A549 (cell line): ENCODE measurements at regions not wholly inside any gene's neighbourhood (a gene's known extent, or its start where the extent isn't known, plus 50 kb on each side); places are given as distances from the start of the nearest gene placed in this dataset.

Experiments used
- ATAC-seq, 2 experiments: fragments of 200-7000 bp in 1 of 2; fragments of >200 bp in 1 of 2; cut with Nextera tagmentation in 1 of 2; cut with Tn5 transposase in 1 of 2; 3 replicates each; pipeline versions ENCODE4 v1.8.0 to v1.9.1; 2018 to 2020; ENCODE audit warnings: mild to moderate bottlenecking in 1 of 2, moderate library complexity in 1 of 2
- CTCF ChIA-PET: fragments of 300-600 bp; sonication (Branson Sonifier 250); formaldehyde crosslinking; extraction: SDS; loops from one replicate; lab custom pipeline; 2021; ENCODE audit warnings: antibody characterized with exemption, inconsistent platforms; lab: Yijun Ruan, JAX
- POLR2A ChIA-PET: fragments of 350-600 bp; formaldehyde crosslinking; extraction: SDS; loops from one replicate; lab custom pipeline; 2021; ENCODE audit warnings: antibody characterized with exemption, inconsistent platforms; lab: Yijun Ruan, JAX
- DNase-seq, 2 experiments: peaks; one replicate each; pipeline versions ENCODE4 v3.0.0 to v3.0.0-alpha.2; 2011 to 2016; ENCODE audit warnings: low read depth in 1 of 2, low spot score in 1 of 2
- FAIRE-seq: peaks from 2 replicates; lab custom pipeline; 2011; peaks lifted over from hg19 to GRCh38; lab: Jason Lieb, UNC
- H3K27ac ChIP-seq, 2 experiments: fragments of >200 bp; sonication (Bioruptor Twin); formaldehyde crosslinking; 3 replicates each; pipeline ENCODE4 v1.5.1; 2016 to 2017
- H3K4me1 ChIP-seq: fragments of >200 bp; sonication (Bioruptor Twin); formaldehyde crosslinking; 3 replicates; pipeline ENCODE4 v1.6.1; 2016
- H3K4me2 ChIP-seq: fragments of >200 bp; sonication (Bioruptor Twin); formaldehyde crosslinking; 3 replicates; pipeline ENCODE4 v1.6.1; 2016
- H3K4me3 ChIP-seq: fragments of >200 bp; sonication (Bioruptor Twin); formaldehyde crosslinking; 3 replicates; pipeline ENCODE4 v1.5.1; 2016
- H3K9me3 ChIP-seq: fragments of >200 bp; sonication (Bioruptor Twin); formaldehyde crosslinking; 3 replicates; pipeline ENCODE4 v1.6.1; 2016
- ATOH8 ChIP-seq: fragments of 250-450 bp; sonication (Bioruptor Pico); IDR thresholded peaks from 2 replicates; pipeline ENCODE4 v1.5.0; 2020; ENCODE audit warnings: low read depth, mild to moderate bottlenecking, moderate library complexity
- BHLHE40 ChIP-seq: IDR thresholded peaks from 2 replicates; pipeline ENCODE4 v1.6.1; 2012; ENCODE audit warnings: low read depth, low read length, inconsistent platforms
- CBX2 ChIP-seq: fragments of 200-600 bp; sonication (generic); IDR thresholded peaks from 2 replicates; pipeline ENCODE4 v1.6.1; 2016; ENCODE audit warnings: low read depth, mild to moderate bottlenecking, borderline replicate concordance
- CEBPB ChIP-seq, 2 experiments: fragments of >200 bp in 1 of 2; sonication (Bioruptor Twin) in 1 of 2; formaldehyde crosslinking in 1 of 2; IDR thresholded peaks; 2 replicates each; pipeline ENCODE4 v1.6.1; 2012 to 2016
- CHD2 ChIP-seq: fragments of 150-350 bp; IDR thresholded peaks from 2 replicates; pipeline ENCODE4 v1.6.1; 2014; ENCODE audit warnings: low read length; ENCODE audit not compliant: partially characterized antibody
- CTCF ChIP-seq: fragments of >200 bp; sonication (Bioruptor Twin); formaldehyde crosslinking; IDR thresholded peaks from 3 replicates; pipeline ENCODE4 v1.5.1; 2016
- EHF ChIP-seq: fragments of 250-450 bp; sonication (Bioruptor Pico); IDR thresholded peaks from 2 replicates; pipeline ENCODE4 v1.5.0; 2020; ENCODE audit warnings: mild to moderate bottlenecking
- FOSL2 ChIP-seq, 2 experiments: fragments of 450-650 bp in 1 of 2; fragments of >200 bp in 1 of 2; sonication (Bioruptor Twin) in 1 of 2; formaldehyde crosslinking; IDR thresholded peaks; 2 replicates each; pipeline versions ENCODE4 v1.5.0 to v1.6.1; 2016 to 2020; ENCODE audit warnings: mild to moderate bottlenecking in 1 of 2, moderate library complexity in 1 of 2
- HDAC2 ChIP-seq: fragments of 200-600 bp; sonication (generic); IDR thresholded peaks from 2 replicates; pipeline ENCODE4 v1.6.1; 2016
- HES2 ChIP-seq: fragments of >200 bp; sonication (Bioruptor Twin); formaldehyde crosslinking; IDR thresholded peaks from 2 replicates; pipeline ENCODE4 v1.6.1; 2016
- KDM5A ChIP-seq: fragments of 200-600 bp; sonication (generic); IDR thresholded peaks from 2 replicates; pipeline ENCODE4 v1.6.1; 2016; ENCODE audit warnings: antibody characterized with exemption, mild to moderate bottlenecking
- MAX ChIP-seq: IDR thresholded peaks from 2 replicates; pipeline ENCODE4 v1.6.1; 2012
- NPAS2 ChIP-seq: fragments of 250-450 bp; sonication (Bioruptor Pico); IDR thresholded peaks from 2 replicates; pipeline ENCODE4 v1.8.0; 2022; ENCODE audit warnings: mild to moderate bottlenecking, moderate library complexity, borderline replicate concordance
- NR3C1 ChIP-seq: fragments of >200 bp; sonication (Bioruptor Twin); formaldehyde crosslinking; IDR thresholded peaks from 3 replicates; pipeline ENCODE4 v1.6.1; 2017
- PHF8 ChIP-seq: fragments of 200-600 bp; sonication (generic); IDR thresholded peaks from 2 replicates; pipeline ENCODE4 v1.6.1; 2016; ENCODE audit warnings: low read depth, mild to moderate bottlenecking, antibody characterized with exemption, moderate library complexity, borderline replicate concordance
- RCOR1 ChIP-seq: fragments of 150-350 bp; IDR thresholded peaks from 2 replicates; pipeline ENCODE4 v1.6.1; 2014; ENCODE audit warnings: antibody characterized with exemption, low read length, low read depth
- RFX5 ChIP-seq: fragments of 450-650 bp; IDR thresholded peaks from 2 replicates; pipeline ENCODE4 v1.7.1; 2014; ENCODE audit warnings: antibody characterized with exemption, mild to moderate bottlenecking, moderate library complexity
- RNF2 ChIP-seq: fragments of 200-600 bp; sonication (generic); IDR thresholded peaks from 2 replicates; pipeline ENCODE4 v1.6.1; 2016; ENCODE audit warnings: low read depth, mild to moderate bottlenecking, antibody characterized with exemption, moderate library complexity, borderline replicate concordance
- SREBF2 ChIP-seq: fragments of 450-650 bp; IDR thresholded peaks from 2 replicates; pipeline ENCODE4 v1.6.1; 2014; ENCODE audit warnings: mild to moderate bottlenecking, moderate library complexity
- TFCP2L1 ChIP-seq: fragments of 250-450 bp; sonication (Bioruptor Pico); IDR thresholded peaks from 2 replicates; pipeline ENCODE4 v1.5.0; 2021; ENCODE audit warnings: mild to moderate bottlenecking
- TP53 ChIP-seq: fragments of 250-450 bp; sonication (Bioruptor Pico); IDR thresholded peaks from 2 replicates; pipeline ENCODE4 v1.5.0; 2021; ENCODE audit warnings: mild to moderate bottlenecking, moderate library complexity
- USF2 ChIP-seq: fragments of 450-650 bp; IDR thresholded peaks from 2 replicates; pipeline ENCODE4 v1.6.1; 2014; ENCODE audit warnings: antibody characterized with exemption
- ZFP36 ChIP-seq: fragments of 450-650 bp; IDR thresholded peaks from 2 replicates; pipeline ENCODE4 v1.6.1; 2014; ENCODE audit warnings: borderline replicate concordance; ENCODE audit not compliant: partially characterized antibody
- ZNF302 ChIP-seq: fragments of 250-450 bp; sonication (Bioruptor Pico); IDR thresholded peaks from 2 replicates; pipeline ENCODE4 v1.9.0; 2021; ENCODE audit warnings: inconsistent platforms, mild to moderate bottlenecking, moderate library complexity
- WGBS: methylation state at CpG from one replicate; pipeline ENCODE4 v1.1.6; 2017; ENCODE audit errors: missing lambda C conversion rate; 5-methylcytosine and 5-hydroxymethylcytosine counted together

- FAIRE-seq (no peak), ATAC-seq (peak in 1 of 2 experiments; percentile 24; a peak in 2 of 6 replicates)
- 81% methylated on average over 3 of the region's 4 CpGs for WGBS
- ChIA-PET POLR2A (no interaction called here), CTCF (interaction anchor here (0.7 to 3.5 kb wide), 4 partner anchors 8 to 14 kb away, joined by 3 to 16 read pairs (median 3); no protein-coding TSS in a partner anchor)
- H3K4me1 ChIP-seq, result peaks cover 4% of the 10 kb centered on the region; the same call in 1 of the 3 replicates
- H3K4me3 ChIP-seq, result no peak overlapping the region
- H3K27ac ChIP-seq, result no peak overlapping the region
- TF ChIP-seq CTCF (no peak), PHF8 (no peak), CBX2 (no peak), HES2 (no peak), FOSL2 (IDR thresholded peaks at IDR 0.05) (no peak), FOSL2 (CRISPR knock-in tag; IDR thresholded peaks at IDR 0.05) (no peak), RNF2 (no peak), KDM5A (no peak), ZNF302 (no peak), ATOH8 (no peak), USF2 (no peak), BHLHE40 (no peak)
- TF ChIP-seq, all 56 proteins: peak for 0
- peak in 1 of 2 experiments; percentile 10 for DNase-seq
- Histone ChIP-seq H3K4me2 (no peak overlapping the region; the same call in 2 of the 3 replicates), H3K9me3 (peaks cover 2% of the 10 kb centered on the region; the same call in 1 of the 3 replicates)
Measured at GRCh38 chr10:98323221-98324164, 55.5 kb upstream of the LOXL4 start.

GRCh38 chr10:98321186-98321780 is 53.3 kb upstream of the LOXL4 start:
- 75% methylated on average over 18 of the region's 18 CpGs for WGBS

More at GRCh38 chr10:98321186-98321780, 53.3 kb upstream of the LOXL4 start:
- Histone ChIP-seq H3K9me3 (no peaks in the 10 kb centered on the region), H3K4me3 (no peak overlapping the region), H3K4me2 (no peak overlapping the region), H3K4me1 (peaks cover 4% of the 10 kb centered on the region; the same call in 1 of the 3 replicates), H3K27ac (no peak overlapping the region)
- ChIA-PET POLR2A (no interaction called here), CTCF (interaction anchor here (1.0 to 3.5 kb wide), 2 partner anchors 10 to 12 kb away, joined by 4 to 16 read pairs; no protein-coding TSS in a partner anchor)
- peak in 1 of 2 experiments; percentile 21; a peak in 1 of 6 replicates for ATAC-seq
- TF ChIP-seq RCOR1 (no peak), TP53 (CRISPR knock-in tag) (no peak), SREBF2 (no peak), EHF (CRISPR knock-in tag) (no peak), CTCF (no peak), NR3C1 (no peak), ZFP36 (no peak), RNF2 (no peak), HES2 (no peak), ATOH8 (no peak), KDM5A (no peak), HDAC2 (no peak), CBX2 (no peak), TFCP2L1 (CRISPR knock-in tag) (no peak), CHD2 (no peak), MAX (no peak), BHLHE40 (no peak), CEBPB (IDR thresholded peaks at IDR 0.05) (no peak), RFX5 (no peak), NPAS2 (CRISPR knock-in tag) (no peak)
- TF ChIP-seq, all 56 proteins: peak for 0
- no peak for DNase-seq
- no peak for FAIRE-seq
